ENCODE measurements at regions not wholly inside any gene's neighbourhood (a gene's known extent, or its start where the extent isn't known, plus 50 kb on each side); places are given as distances from the start of the nearest gene placed in this dataset.

GRCh38 chr6:104266922-104267321 is 592.8 kb downstream of the HACE1 start:
- H3F3A ChIP-seq (ENCODE audit: insufficient read depth): no peaks in the 10 kb centered on the region
- no peak overlapping the region for H3K27ac ChIP-seq (ENCODE audit: low read depth, low read length)
- no peaks in the 10 kb centered on the region for H3K9me2 ChIP-seq (replicated peaks; ENCODE audit: insufficient read depth, low read length)
- TF ChIP-seq EZH2phosphoT487 (conservative IDR thresholded peaks at IDR 0.05; ENCODE audit: low read length) (no peak), CTCF (IDR thresholded peaks at IDR 0.05; ENCODE audit: insufficient read depth, low read length, poor library complexity, severe bottlenecking) (no peak)
- no peak overlapping the region for H3K4me2 ChIP-seq (ENCODE audit: low read depth, low read length, poor library complexity, severe bottlenecking)
- no peaks in the 10 kb centered on the region for H3K9me3 ChIP-seq (ENCODE audit: insufficient read depth, low read length)
- H3K9ac ChIP-seq (ENCODE audit: low read length): no peak overlapping the region
- no peaks in the 10 kb centered on the region for H4K20me1 ChIP-seq (ENCODE audit: low read depth, low read length)
- H3K36me3 ChIP-seq (ENCODE audit: low read length): no peaks in the 10 kb centered on the region
- no peak overlapping the region for H2AFZ ChIP-seq (ENCODE audit: low read depth, low read length, severe bottlenecking)
- H3K27me3 ChIP-seq (ENCODE audit: low read length): no peaks in the 10 kb centered on the region
- no peak overlapping the region for H3K4me3 ChIP-seq (ENCODE audit: insufficient read depth, low read length, poor library complexity, severe bottlenecking)
- no peaks in the 10 kb centered on the region for H3K79me2 ChIP-seq (ENCODE audit: insufficient read depth, low read length)

- Histone ChIP-seq H3K9me3 (ENCODE audit: insufficient read depth, low read length) (no peaks in the 10 kb centered on the region), H3K27ac (ENCODE audit: low read depth, low read length) (no peak overlapping the region), H3K9me2 (replicated peaks; ENCODE audit: insufficient read depth, low read length) (no peaks in the 10 kb centered on the region), H2AFZ (ENCODE audit: low read depth, low read length, severe bottlenecking) (no peak overlapping the region), H3F3A (ENCODE audit: insufficient read depth) (no peaks in the 10 kb centered on the region), H3K79me2 (ENCODE audit: insufficient read depth, low read length) (no peaks in the 10 kb centered on the region), H3K9ac (ENCODE audit: low read length) (no peak overlapping the region), H3K4me2 (ENCODE audit: low read depth, low read length, poor library complexity, severe bottlenecking) (no peak overlapping the region), H3K27me3 (ENCODE audit: low read length) (no peaks in the 10 kb centered on the region), H3K36me3 (ENCODE audit: low read length) (no peaks in the 10 kb centered on the region), H4K20me1 (ENCODE audit: low read depth, low read length) (no peaks in the 10 kb centered on the region), H3K4me3 (ENCODE audit: insufficient read depth, low read length, poor library complexity, severe bottlenecking) (no peak overlapping the region)
- TF ChIP-seq CTCF (IDR thresholded peaks at IDR 0.05; ENCODE audit: insufficient read depth, low read length, poor library complexity, severe bottlenecking): no peak
These were observed 603.1 kb downstream of the HACE1 start for GRCh38 chr6:104256646-104257045.

- H3K27ac ChIP-seq (ENCODE audit: low read depth, low read length): no peak overlapping the region
- TF ChIP-seq CTCF (IDR thresholded peaks at IDR 0.05; ENCODE audit: insufficient read depth, low read length, poor library complexity, severe bottlenecking): no peak
- TF ChIP-seq EZH2phosphoT487 (conservative IDR thresholded peaks at IDR 0.05; ENCODE audit: low read length): no peak
- H3K36me3 ChIP-seq (ENCODE audit: low read length): no peaks in the 10 kb centered on the region
- H2AFZ ChIP-seq (ENCODE audit: low read depth, low read length, severe bottlenecking): no peak overlapping the region
- H3K79me2 ChIP-seq (ENCODE audit: insufficient read depth, low read length): no peaks in the 10 kb centered on the region
- no peaks in the 10 kb centered on the region for H4K20me1 ChIP-seq (ENCODE audit: low read depth, low read length)
- H3K27me3 ChIP-seq (ENCODE audit: low read length): no peaks in the 10 kb centered on the region
- H3K9ac ChIP-seq (ENCODE audit: low read length): no peak overlapping the region
- no peaks in the 10 kb centered on the region for H3F3A ChIP-seq (ENCODE audit: insufficient read depth)
- H3K9me3 ChIP-seq (ENCODE audit: insufficient read depth, low read length): no peaks in the 10 kb centered on the region
- no peak overlapping the region for H3K4me2 ChIP-seq (ENCODE audit: low read depth, low read length, poor library complexity, severe bottlenecking)
- H3K9me2 ChIP-seq (replicated peaks; ENCODE audit: insufficient read depth, low read length): no peaks in the 10 kb centered on the region
- H3K4me3 ChIP-seq (ENCODE audit: insufficient read depth, low read length, poor library complexity, severe bottlenecking): no peak overlapping the region
These were observed 606.5 kb downstream of the HACE1 start for GRCh38 chr6:104253236-104253635.

DNA sequence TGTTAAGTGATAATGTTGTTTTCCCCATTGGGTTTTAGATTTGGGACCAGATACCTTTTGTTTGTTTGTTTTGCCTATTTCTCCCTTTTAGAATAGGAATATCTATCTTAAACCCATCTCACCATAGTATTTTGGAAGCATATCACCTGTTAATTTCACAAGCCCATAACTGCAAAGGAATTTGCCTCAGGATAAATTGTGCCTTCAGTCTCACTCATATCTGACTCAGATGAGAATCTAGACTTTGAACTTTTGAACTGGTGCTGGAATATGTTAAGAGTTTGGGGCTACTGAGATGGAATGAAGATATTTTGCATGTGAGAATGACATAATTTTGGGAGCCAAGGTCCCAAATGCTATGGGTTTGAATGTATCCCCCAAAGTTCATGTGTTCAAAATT is 607.4 kb downstream of the HACE1 start:
- Histone ChIP-seq H3K4me3 (ENCODE audit: insufficient read depth, low read length, poor library complexity, severe bottlenecking) (no peak overlapping the region), H3K9ac (ENCODE audit: low read length) (no peak overlapping the region), H3K27me3 (ENCODE audit: low read length) (no peaks in the 10 kb centered on the region), H3K9me2 (replicated peaks; ENCODE audit: insufficient read depth, low read length) (no peaks in the 10 kb centered on the region), H3K9me3 (ENCODE audit: insufficient read depth, low read length) (no peaks in the 10 kb centered on the region), H3F3A (ENCODE audit: insufficient read depth) (no peaks in the 10 kb centered on the region), H4K20me1 (ENCODE audit: low read depth, low read length) (no peaks in the 10 kb centered on the region), H3K36me3 (ENCODE audit: low read length) (no peaks in the 10 kb centered on the region), H3K79me2 (ENCODE audit: insufficient read depth, low read length) (no peaks in the 10 kb centered on the region), H2AFZ (ENCODE audit: low read depth, low read length, severe bottlenecking) (no peak overlapping the region), H3K27ac (ENCODE audit: low read depth, low read length) (no peak overlapping the region), H3K4me2 (ENCODE audit: low read depth, low read length, poor library complexity, severe bottlenecking) (no peak overlapping the region)
- no peak for TF ChIP-seq CTCF (IDR thresholded peaks at IDR 0.05; ENCODE audit: insufficient read depth, low read length, poor library complexity, severe bottlenecking)
- no peak for TF ChIP-seq EZH2phosphoT487 (conservative IDR thresholded peaks at IDR 0.05; ENCODE audit: low read length)
